ENCODE measurements at regions not wholly inside any gene's neighbourhood (a gene's known extent, or its start where the extent isn't known, plus 50 kb on each side); places are given as distances from the start of the nearest gene placed in this dataset.

GRCh38 chr7:157487046-157487770 lies 150.4 kb downstream of the DNAJB6 start:
- H3K27me3 Mint-ChIP-seq, result peaks cover 19% of the 10 kb centered on the region
- no peak for TF ChIP-seq CTCF (IDR thresholded peaks at IDR 0.05; ENCODE audit: unreplicated experiment)
- no peaks in the 10 kb centered on the region for H3K4me1 Mint-ChIP-seq (ENCODE audit: low read depth)
- H3K27ac Mint-ChIP-seq, result no peak overlapping the region
- DNase-seq (ENCODE audit: low spot score, unreplicated experiment), result no peak
- peaks cover 1% of the 10 kb centered on the region for H3K36me3 Mint-ChIP-seq (ENCODE audit: insufficient read depth)
- peaks cover 8% of the 10 kb centered on the region for H3K9me3 Mint-ChIP-seq (ENCODE audit: low read depth)
- H3K4me3 Mint-ChIP-seq (ENCODE audit: low read depth), result no peak overlapping the region

GRCh38 chr7:157488281-157488680 lies 151.5 kb downstream of the DNAJB6 start:
- Mint-ChIP-seq H3K4me3 (ENCODE audit: low read depth) (no peak overlapping the region), H3K27me3 (peaks cover 27% of the 10 kb centered on the region), H3K9me3 (ENCODE audit: low read depth) (peaks cover 8% of the 10 kb centered on the region), H3K27ac (no peak overlapping the region), H3K36me3 (ENCODE audit: insufficient read depth) (peaks cover 1% of the 10 kb centered on the region), H3K4me1 (ENCODE audit: low read depth) (no peaks in the 10 kb centered on the region)
- TF ChIP-seq CTCF (IDR thresholded peaks at IDR 0.05; ENCODE audit: unreplicated experiment), result no peak
- DNase-seq (ENCODE audit: low spot score, unreplicated experiment), result no peak

- no peak for TF ChIP-seq CTCF (IDR thresholded peaks at IDR 0.05; ENCODE audit: unreplicated experiment)
- peaks cover 1% of the 10 kb centered on the region for H3K36me3 Mint-ChIP-seq (ENCODE audit: insufficient read depth)
- no peak overlapping the region for H3K27ac Mint-ChIP-seq
- no peak overlapping the region for H3K4me3 Mint-ChIP-seq (ENCODE audit: low read depth)
- peaks cover 8% of the 10 kb centered on the region for H3K9me3 Mint-ChIP-seq (ENCODE audit: low read depth)
- no peaks in the 10 kb centered on the region for H3K4me1 Mint-ChIP-seq (ENCODE audit: low read depth)
- H3K27me3 Mint-ChIP-seq, result peaks cover 32% of the 10 kb centered on the region
- no peak for DNase-seq (ENCODE audit: low spot score, unreplicated experiment)
These were observed 152.2 kb downstream of the DNAJB6 start for GRCh38 chr7:157488966-157489365.

Data from progenitor cell of endocrine pancreas (in vitro differentiated cells).